DND-41 (cell line): ENCODE measurements at regions not wholly inside any gene's neighbourhood (a gene's known extent, or its start where the extent isn't known, plus 50 kb on each side); places are given as distances from the start of the nearest gene placed in this dataset.

Source experiments
- ATAC-seq: fragments of 200-7000 bp; cut with Tn5 transposase; 3 replicates; pipeline ENCODE4 v1.9.1; 2021; ENCODE audit warnings: low read depth; ENCODE audit not compliant: insufficient read depth
- DNase-seq: peaks from one replicate; pipeline ENCODE4 v3.0.0-alpha.2; 2020
- H2AFZ ChIP-seq: 2 replicates; pipeline ENCODE4 v1.6.0; 2012; ENCODE audit warnings: low read depth, low read length
- H3K27ac ChIP-seq: 2 replicates; pipeline ENCODE4 v1.5.1; 2012; ENCODE audit warnings: low read length, inconsistent platforms
- H3K27me3 ChIP-seq: fragments of 200-600 bp; sonication (generic); 2 replicates; pipeline ENCODE4 v1.6.0; 2012; ENCODE audit warnings: low read length, mild to moderate bottlenecking, inconsistent platforms; ENCODE audit not compliant: insufficient read depth, poor library complexity
- H3K36me3 ChIP-seq: 2 replicates; pipeline ENCODE4 v1.5.1; 2012; ENCODE audit warnings: low read length, inconsistent platforms; ENCODE audit not compliant: insufficient read depth
- H3K4me1 ChIP-seq: 2 replicates; pipeline ENCODE4 v1.5.1; 2012; ENCODE audit warnings: mild to moderate bottlenecking, low read length; ENCODE audit not compliant: insufficient read depth
- H3K4me2 ChIP-seq: 2 replicates; pipeline ENCODE4 v1.6.0; 2012; ENCODE audit warnings: mild to moderate bottlenecking, moderate library complexity, low read length, inconsistent platforms; ENCODE audit not compliant: insufficient read depth
- H3K4me3 ChIP-seq, 2 experiments: fragments of 200-600 bp in 1 of 2; shearing (Covaris generic) in 1 of 2; 2 replicates each; pipeline ENCODE4 v1.5.1; 2012 to 2016; ENCODE audit warnings: inconsistent platforms in 2 of 2, low read length in 2 of 2, mild to moderate bottlenecking in 2 of 2, low read depth in 1 of 2, moderate library complexity in 1 of 2
- H3K79me2 ChIP-seq: 2 replicates; pipeline ENCODE4 v1.6.0; 2012; ENCODE audit warnings: low read length, inconsistent platforms; ENCODE audit not compliant: insufficient read depth
- H3K9ac ChIP-seq: 2 replicates; pipeline ENCODE4 v1.6.0; 2012; ENCODE audit warnings: low read depth, mild to moderate bottlenecking, inconsistent platforms, low read length, moderate library complexity
- H3K9me3 ChIP-seq: 2 replicates; pipeline ENCODE4 v1.5.1; 2012; ENCODE audit warnings: low read length, moderate library complexity, mild to moderate bottlenecking, inconsistent platforms; ENCODE audit not compliant: insufficient read depth, severe bottlenecking
- H4K20me1 ChIP-seq: 2 replicates; pipeline ENCODE4 v1.6.0; 2012; ENCODE audit warnings: low read length; ENCODE audit not compliant: insufficient read depth
- EZH2 ChIP-seq: IDR thresholded peaks from 3 replicates; pipeline ENCODE4 v1.6.1; 2012; ENCODE audit warnings: borderline replicate concordance, low read depth, mild to moderate bottlenecking, moderate library complexity, low read length, inconsistent platforms; ENCODE audit not compliant: severe bottlenecking
- TF ChIP-seq, protein P1 (sequence below): IDR thresholded peaks from 2 replicates; pipeline ENCODE4 v1.5.1; 2012; ENCODE audit warnings: borderline replicate concordance, low read length, moderate library complexity, mild to moderate bottlenecking; ENCODE audit not compliant: poor library complexity, severe bottlenecking; ENCODE audit errors: extremely low read depth

DNA sequence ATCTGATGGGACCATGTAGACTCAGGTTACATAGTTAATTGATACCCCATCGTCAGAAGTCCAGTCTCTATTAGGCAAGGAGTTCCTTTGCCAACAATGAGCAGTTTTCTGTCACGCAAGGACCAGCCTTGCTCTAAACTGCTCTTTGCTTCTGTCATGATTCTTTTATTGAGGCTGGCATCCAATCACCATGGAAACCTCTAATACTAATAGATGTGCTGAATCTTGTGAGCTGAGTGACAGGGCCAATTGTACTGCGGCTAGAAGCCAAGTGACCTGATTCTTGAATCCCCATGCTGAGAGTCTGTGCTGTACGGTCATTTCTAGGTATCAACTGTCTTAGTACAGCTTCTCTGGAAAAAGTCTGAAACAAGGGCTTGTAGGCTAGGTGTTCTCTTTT is 395.6 kb downstream of the RND3 start:
- no peaks in the 10 kb centered on the region for H3K9me3 ChIP-seq
- H3K27me3 ChIP-seq: no peaks in the 10 kb centered on the region
- no peak for ATAC-seq
- no peak overlapping the region for H3K27ac ChIP-seq
- no peaks in the 10 kb centered on the region for H3K36me3 ChIP-seq
- H2AFZ ChIP-seq: no peak overlapping the region
- H3K4me3 ChIP-seq: no peak overlapping the region
- no peak for DNase-seq
- no peaks in the 10 kb centered on the region for H3K79me2 ChIP-seq
- no peaks in the 10 kb centered on the region for H4K20me1 ChIP-seq
- H3K4me1 ChIP-seq: no peaks in the 10 kb centered on the region
- H3K4me2 ChIP-seq: no peak overlapping the region
- no peak overlapping the region for H3K9ac ChIP-seq
- TF ChIP-seq, protein P1, sequence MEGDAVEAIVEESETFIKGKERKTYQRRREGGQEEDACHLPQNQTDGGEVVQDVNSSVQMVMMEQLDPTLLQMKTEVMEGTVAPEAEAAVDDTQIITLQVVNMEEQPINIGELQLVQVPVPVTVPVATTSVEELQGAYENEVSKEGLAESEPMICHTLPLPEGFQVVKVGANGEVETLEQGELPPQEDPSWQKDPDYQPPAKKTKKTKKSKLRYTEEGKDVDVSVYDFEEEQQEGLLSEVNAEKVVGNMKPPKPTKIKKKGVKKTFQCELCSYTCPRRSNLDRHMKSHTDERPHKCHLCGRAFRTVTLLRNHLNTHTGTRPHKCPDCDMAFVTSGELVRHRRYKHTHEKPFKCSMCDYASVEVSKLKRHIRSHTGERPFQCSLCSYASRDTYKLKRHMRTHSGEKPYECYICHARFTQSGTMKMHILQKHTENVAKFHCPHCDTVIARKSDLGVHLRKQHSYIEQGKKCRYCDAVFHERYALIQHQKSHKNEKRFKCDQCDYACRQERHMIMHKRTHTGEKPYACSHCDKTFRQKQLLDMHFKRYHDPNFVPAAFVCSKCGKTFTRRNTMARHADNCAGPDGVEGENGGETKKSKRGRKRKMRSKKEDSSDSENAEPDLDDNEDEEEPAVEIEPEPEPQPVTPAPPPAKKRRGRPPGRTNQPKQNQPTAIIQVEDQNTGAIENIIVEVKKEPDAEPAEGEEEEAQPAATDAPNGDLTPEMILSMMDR: no peak
- TF ChIP-seq EZH2: no peak

DNA sequence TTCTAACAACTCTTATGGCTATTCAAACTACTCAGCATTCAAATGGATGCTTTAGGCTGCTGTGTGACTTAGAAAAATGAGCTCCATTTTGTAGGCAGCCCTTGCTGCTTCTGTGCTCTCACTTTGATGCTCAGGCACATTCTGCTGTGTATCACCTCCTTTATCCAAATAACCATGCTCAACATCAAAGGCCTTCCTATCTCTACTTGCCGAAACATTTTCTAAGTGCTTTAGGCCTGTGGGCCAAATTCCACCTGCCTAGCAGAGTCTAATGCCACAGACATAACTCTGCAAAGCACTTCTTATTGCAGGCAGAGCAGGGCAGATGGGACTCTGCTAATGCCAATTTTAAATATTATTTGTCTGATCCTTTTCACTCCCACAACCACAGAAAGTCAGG is 397.4 kb downstream of the RND3 start:
- DNase-seq (no peak), ATAC-seq (no peak)
- Histone ChIP-seq H3K79me2 (no peaks in the 10 kb centered on the region), H3K4me3 (no peak overlapping the region), H3K4me2 (no peak overlapping the region), H3K27me3 (no peaks in the 10 kb centered on the region), H3K9ac (no peak overlapping the region), H3K4me1 (no peaks in the 10 kb centered on the region), H4K20me1 (no peaks in the 10 kb centered on the region), H2AFZ (no peak overlapping the region), H3K27ac (no peak overlapping the region), H3K9me3 (peaks cover 3% of the 10 kb centered on the region), H3K36me3 (no peaks in the 10 kb centered on the region)
- TF ChIP-seq, protein P1: no peak
- no peak for TF ChIP-seq EZH2

DNA sequence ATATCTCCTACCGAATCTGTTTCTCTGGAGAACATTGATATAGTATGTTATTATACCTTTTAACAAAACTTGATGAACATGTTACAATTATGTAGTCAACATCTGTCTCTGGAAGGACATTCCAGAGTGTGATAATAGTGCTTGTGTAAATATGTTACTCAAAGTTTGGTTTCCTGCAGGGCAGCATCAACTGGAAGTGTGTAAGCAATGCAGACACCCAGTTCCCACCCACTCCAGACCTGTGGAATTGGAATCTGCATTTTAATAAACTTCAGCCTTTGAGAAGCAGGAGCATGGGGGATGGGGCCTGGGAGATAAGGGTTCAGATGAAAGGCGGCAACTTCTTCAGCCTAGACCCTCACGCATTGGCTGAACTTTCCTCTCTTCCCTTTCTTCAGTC is 398.9 kb downstream of the RND3 start:
- H3K79me2 ChIP-seq: no peaks in the 10 kb centered on the region
- H4K20me1 ChIP-seq: no peaks in the 10 kb centered on the region
- H3K4me2 ChIP-seq: no peak overlapping the region
- no peak overlapping the region for H2AFZ ChIP-seq
- H3K27me3 ChIP-seq: no peaks in the 10 kb centered on the region
- no peaks in the 10 kb centered on the region for H3K36me3 ChIP-seq
- peaks cover 3% of the 10 kb centered on the region for H3K9me3 ChIP-seq
- H3K4me1 ChIP-seq: no peaks in the 10 kb centered on the region
- no peak overlapping the region for H3K4me3 ChIP-seq
- no peak overlapping the region for H3K9ac ChIP-seq
- no peak overlapping the region for H3K27ac ChIP-seq
- ATAC-seq: no peak
- TF ChIP-seq, protein P1: no peak
- no peak for TF ChIP-seq EZH2
- DNase-seq: no peak

DNA sequence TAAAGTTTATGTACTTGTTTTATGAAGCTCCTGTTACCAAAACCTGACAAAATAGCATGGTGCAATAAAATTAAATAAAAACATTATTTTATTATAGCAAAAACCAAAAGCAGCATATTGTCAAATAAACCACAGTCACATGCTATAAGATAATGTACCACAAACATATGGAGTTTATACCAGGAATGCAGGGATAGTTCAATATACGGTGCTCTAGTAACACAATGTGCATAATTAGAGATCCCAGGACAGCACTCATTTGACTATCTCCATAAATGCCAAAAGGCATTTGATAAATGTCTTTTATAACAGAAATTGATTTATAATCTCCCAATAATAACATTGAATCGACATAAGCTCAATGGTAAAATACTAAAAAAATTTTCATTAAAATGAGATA is 402.0 kb downstream of the RND3 start:
- H3K27me3 ChIP-seq: no peaks in the 10 kb centered on the region
- no peak for TF ChIP-seq EZH2
- TF ChIP-seq, protein P1: no peak
- H3K4me2 ChIP-seq: no peak overlapping the region
- H3K27ac ChIP-seq: no peak overlapping the region
- H3K79me2 ChIP-seq: no peaks in the 10 kb centered on the region
- H4K20me1 ChIP-seq: no peaks in the 10 kb centered on the region
- H3K4me3 ChIP-seq: no peak overlapping the region
- no peaks in the 10 kb centered on the region for H3K36me3 ChIP-seq
- H2AFZ ChIP-seq: no peak overlapping the region
- no peaks in the 10 kb centered on the region for H3K4me1 ChIP-seq
- no peak for ATAC-seq
- DNase-seq: no peak
- peaks cover 3% of the 10 kb centered on the region for H3K9me3 ChIP-seq
- no peak overlapping the region for H3K9ac ChIP-seq
